ENCODE measurements at regions not wholly inside any gene's neighbourhood (a gene's known extent, or its start where the extent isn't known, plus 50 kb on each side); places are given as distances from the start of the nearest gene placed in this dataset.

- Histone ChIP-seq H3K27ac (no peak overlapping the region), H3K27me3 (no peaks in the 10 kb centered on the region), H3K4me3 (no peak overlapping the region), H3K9me3 (no peaks in the 10 kb centered on the region), H3K4me1 (peaks cover 0 to 45% of the 10 kb centered on the region in 2 donors), H3K36me3 (no peaks in the 10 kb centered on the region)
- TF ChIP-seq CTCF (IDR thresholded peaks at IDR 0.05): no peak
- DNase-seq (ENCODE audit: low spot score): no peak
Measured at GRCh38 chr7:131618391-131618790, 62.0 kb upstream of the PODXL start.

- H3K36me3 ChIP-seq: no peaks in the 10 kb centered on the region
- no peak overlapping the region for H3K27ac ChIP-seq
- H3K9me3 ChIP-seq: no peaks in the 10 kb centered on the region
- DNase-seq (ENCODE audit: low spot score): no peak
- H3K4me1 ChIP-seq: peaks cover 0 to 28% of the 10 kb centered on the region in 2 donors
- no peak overlapping the region for H3K4me3 ChIP-seq
- TF ChIP-seq CTCF (IDR thresholded peaks at IDR 0.05): no peak
- no peaks in the 10 kb centered on the region for H3K27me3 ChIP-seq
Measured at GRCh38 chr7:131616487-131617200, 60.2 kb upstream of the PODXL start.

- H3K27me3 ChIP-seq: no peaks in the 10 kb centered on the region
- H3K27ac ChIP-seq: no peak overlapping the region
Measured at GRCh38 chr7:131613909-131614308, 57.5 kb upstream of the PODXL start.

GRCh38 chr7:131610007-131610406 is 53.6 kb upstream of the PODXL start:
- no peaks in the 10 kb centered on the region for H3K27me3 ChIP-seq
- no peak overlapping the region for H3K4me3 ChIP-seq
- H3K4me1 ChIP-seq: peaks cover 0 to 19% of the 10 kb centered on the region in 2 donors
- no peak for DNase-seq (ENCODE audit: low spot score)
- TF ChIP-seq CTCF (IDR thresholded peaks at IDR 0.05): no peak
- no peaks in the 10 kb centered on the region for H3K9me3 ChIP-seq
- H3K27ac ChIP-seq: no peak overlapping the region
- no peaks in the 10 kb centered on the region for H3K36me3 ChIP-seq

More at GRCh38 chr7:131613909-131614308, 57.5 kb upstream of the PODXL start:
- Histone ChIP-seq H3K36me3 (no peaks in the 10 kb centered on the region), H3K4me1 (peaks cover 0 to 5% of the 10 kb centered on the region in 2 donors), H3K9me3 (no peaks in the 10 kb centered on the region), H3K4me3 (no peak overlapping the region)
- TF ChIP-seq CTCF (IDR thresholded peaks at IDR 0.05): no peak
- no peak for DNase-seq (ENCODE audit: low spot score)

GRCh38 chr7:131608116-131608500 is 51.7 kb upstream of the PODXL start:
- TF ChIP-seq CTCF (IDR thresholded peaks at IDR 0.05): no peak
- H3K27ac ChIP-seq: no peak overlapping the region
- no peak overlapping the region for H3K4me3 ChIP-seq
- H3K27me3 ChIP-seq: no peaks in the 10 kb centered on the region
- peaks cover 0 to 29% of the 10 kb centered on the region in 2 donors for H3K4me1 ChIP-seq
- H3K9me3 ChIP-seq: no peaks in the 10 kb centered on the region
- no peaks in the 10 kb centered on the region for H3K36me3 ChIP-seq
- no peak for DNase-seq (ENCODE audit: low spot score)

All from right atrium auricular region (tissue), 2 donors.